ENCODE measurements at regions not wholly inside any gene's neighbourhood (a gene's known extent, or its start where the extent isn't known, plus 50 kb on each side); places are given as distances from the start of the nearest gene placed in this dataset.

DNA sequence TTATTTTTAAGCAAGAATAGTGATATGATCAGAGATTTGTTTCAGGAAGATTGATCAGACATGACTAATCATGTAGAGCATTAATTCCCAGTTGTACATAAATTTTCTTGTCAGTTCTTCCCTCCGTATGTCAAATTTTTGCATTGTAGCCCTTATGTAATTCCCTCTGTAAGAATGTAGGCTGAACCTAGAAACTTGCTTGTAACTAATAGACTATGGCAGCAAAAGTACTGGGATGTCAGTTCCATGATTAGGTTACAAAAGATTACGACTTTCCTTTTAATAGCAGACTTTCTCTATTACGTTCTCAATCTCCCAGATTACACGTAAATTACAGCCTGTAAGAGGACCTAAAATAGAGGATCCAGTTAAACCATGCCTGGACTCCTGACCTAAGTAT lies 79.4 kb upstream of the EPHA7 start:
- TF ChIP-seq ZBTB7A (CRISPR knock-in tag; IDR thresholded peaks at IDR 0.05) (no peak), EZH2 (conservative IDR thresholded peaks at IDR 0.05; ENCODE audit: low read depth, low read length) (no peak), CTCF (CRISPR knock-in tag; IDR thresholded peaks at IDR 0.05) (no peak), CHD4 (IDR thresholded peaks at IDR 0.05; ENCODE audit: borderline replicate concordance, low read length) (no peak), NFIC (IDR thresholded peaks at IDR 0.05; ENCODE audit: low read length) (no peak), ZNF552 (CRISPR knock-in tag; IDR thresholded peaks at IDR 0.05; ENCODE audit: borderline replicate concordance) (no peak), JUNB (CRISPR knock-in tag; IDR thresholded peaks at IDR 0.05; ENCODE audit: borderline replicate concordance) (no peak), POLR2A (IDR thresholded peaks at IDR 0.05; ENCODE audit: insufficient read depth in 1 of 2, low read depth in 2 of 2, low read length in 2 of 2) (no peak), RFXAP (CRISPR knock-in tag; IDR thresholded peaks at IDR 0.05; ENCODE audit: borderline replicate concordance) (no peak), HMGA1 (CRISPR knock-in tag; conservative IDR thresholded peaks at IDR 0.05) (no peak), U2AF2 (IDR thresholded peaks at IDR 0.05; ENCODE audit: low read depth, low read length) (no peak)
- TF ChIP-seq, protein P1, sequence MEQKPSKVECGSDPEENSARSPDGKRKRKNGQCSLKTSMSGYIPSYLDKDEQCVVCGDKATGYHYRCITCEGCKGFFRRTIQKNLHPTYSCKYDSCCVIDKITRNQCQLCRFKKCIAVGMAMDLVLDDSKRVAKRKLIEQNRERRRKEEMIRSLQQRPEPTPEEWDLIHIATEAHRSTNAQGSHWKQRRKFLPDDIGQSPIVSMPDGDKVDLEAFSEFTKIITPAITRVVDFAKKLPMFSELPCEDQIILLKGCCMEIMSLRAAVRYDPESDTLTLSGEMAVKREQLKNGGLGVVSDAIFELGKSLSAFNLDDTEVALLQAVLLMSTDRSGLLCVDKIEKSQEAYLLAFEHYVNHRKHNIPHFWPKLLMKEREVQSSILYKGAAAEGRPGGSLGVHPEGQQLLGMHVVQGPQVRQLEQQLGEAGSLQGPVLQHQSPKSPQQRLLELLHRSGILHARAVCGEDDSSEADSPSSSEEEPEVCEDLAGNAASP (CRISPR knock-in tag; IDR thresholded peaks at IDR 0.05; ENCODE audit: borderline replicate concordance): no peak
- TF ChIP-seq, protein P2, sequence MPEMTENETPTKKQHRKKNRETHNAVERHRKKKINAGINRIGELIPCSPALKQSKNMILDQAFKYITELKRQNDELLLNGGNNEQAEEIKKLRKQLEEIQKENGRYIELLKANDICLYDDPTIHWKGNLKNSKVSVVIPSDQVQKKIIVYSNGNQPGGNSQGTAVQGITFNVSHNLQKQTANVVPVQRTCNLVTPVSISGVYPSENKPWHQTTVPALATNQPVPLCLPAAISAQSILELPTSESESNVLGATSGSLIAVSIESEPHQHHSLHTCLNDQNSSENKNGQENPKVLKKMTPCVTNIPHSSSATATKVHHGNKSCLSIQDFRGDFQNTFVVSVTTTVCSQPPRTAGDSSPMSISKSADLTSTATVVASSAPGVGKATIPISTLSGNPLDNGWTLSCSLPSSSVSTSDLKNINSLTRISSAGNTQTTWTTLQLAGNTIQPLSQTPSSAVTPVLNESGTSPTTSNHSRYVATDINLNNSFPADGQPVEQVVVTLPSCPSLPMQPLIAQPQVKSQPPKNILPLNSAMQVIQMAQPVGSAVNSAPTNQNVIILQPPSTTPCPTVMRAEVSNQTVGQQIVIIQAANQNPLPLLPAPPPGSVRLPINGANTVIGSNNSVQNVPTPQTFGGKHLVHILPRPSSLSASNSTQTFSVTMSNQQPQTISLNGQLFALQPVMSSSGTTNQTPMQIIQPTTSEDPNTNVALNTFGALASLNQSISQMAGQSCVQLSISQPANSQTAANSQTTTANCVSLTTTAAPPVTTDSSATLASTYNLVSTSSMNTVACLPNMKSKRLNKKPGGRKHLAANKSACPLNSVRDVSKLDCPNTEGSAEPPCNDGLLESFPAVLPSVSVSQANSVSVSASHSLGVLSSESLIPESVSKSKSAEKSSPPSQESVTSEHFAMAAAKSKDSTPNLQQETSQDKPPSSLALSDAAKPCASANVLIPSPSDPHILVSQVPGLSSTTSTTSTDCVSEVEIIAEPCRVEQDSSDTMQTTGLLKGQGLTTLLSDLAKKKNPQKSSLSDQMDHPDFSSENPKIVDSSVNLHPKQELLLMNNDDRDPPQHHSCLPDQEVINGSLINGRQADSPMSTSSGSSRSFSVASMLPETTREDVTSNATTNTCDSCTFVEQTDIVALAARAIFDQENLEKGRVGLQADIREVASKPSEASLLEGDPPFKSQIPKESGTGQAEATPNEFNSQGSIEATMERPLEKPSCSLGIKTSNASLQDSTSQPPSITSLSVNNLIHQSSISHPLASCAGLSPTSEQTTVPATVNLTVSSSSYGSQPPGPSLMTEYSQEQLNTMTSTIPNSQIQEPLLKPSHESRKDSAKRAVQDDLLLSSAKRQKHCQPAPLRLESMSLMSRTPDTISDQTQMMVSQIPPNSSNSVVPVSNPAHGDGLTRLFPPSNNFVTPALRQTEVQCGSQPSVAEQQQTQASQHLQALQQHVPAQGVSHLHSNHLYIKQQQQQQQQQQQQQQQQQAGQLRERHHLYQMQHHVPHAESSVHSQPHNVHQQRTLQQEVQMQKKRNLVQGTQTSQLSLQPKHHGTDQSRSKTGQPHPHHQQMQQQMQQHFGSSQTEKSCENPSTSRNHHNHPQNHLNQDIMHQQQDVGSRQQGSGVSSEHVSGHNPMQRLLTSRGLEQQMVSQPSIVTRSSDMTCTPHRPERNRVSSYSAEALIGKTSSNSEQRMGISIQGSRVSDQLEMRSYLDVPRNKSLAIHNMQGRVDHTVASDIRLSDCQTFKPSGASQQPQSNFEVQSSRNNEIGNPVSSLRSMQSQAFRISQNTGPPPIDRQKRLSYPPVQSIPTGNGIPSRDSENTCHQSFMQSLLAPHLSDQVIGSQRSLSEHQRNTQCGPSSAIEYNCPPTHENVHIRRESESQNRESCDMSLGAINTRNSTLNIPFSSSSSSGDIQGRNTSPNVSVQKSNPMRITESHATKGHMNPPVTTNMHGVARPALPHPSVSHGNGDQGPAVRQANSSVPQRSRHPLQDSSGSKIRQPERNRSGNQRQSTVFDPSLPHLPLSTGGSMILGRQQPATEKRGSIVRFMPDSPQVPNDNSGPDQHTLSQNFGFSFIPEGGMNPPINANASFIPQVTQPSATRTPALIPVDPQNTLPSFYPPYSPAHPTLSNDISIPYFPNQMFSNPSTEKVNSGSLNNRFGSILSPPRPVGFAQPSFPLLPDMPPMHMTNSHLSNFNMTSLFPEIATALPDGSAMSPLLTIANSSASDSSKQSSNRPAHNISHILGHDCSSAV (CRISPR knock-in tag; IDR thresholded peaks at IDR 0.05; ENCODE audit: borderline replicate concordance): no peak

Measured in HepG2 (cell line).